Putamen (tissue), 1 donor: ENCODE measurements at regions not wholly inside any gene's neighbourhood (a gene's known extent, or its start where the extent isn't known, plus 50 kb on each side); places are given as distances from the start of the nearest gene placed in this dataset.

Experiments
- DNase-seq: peaks from one replicate; pipeline ENCODE4 v3.0.0-alpha.2; 2016; ENCODE audit warnings: low spot score

GRCh38 chr20:62527781-62528180, 52.0 kb upstream of the GATA5 start:
- no peak for DNase-seq

GRCh38 chr20:62528983-62529891, 53.4 kb upstream of the GATA5 start:
- no peak for DNase-seq

DNA sequence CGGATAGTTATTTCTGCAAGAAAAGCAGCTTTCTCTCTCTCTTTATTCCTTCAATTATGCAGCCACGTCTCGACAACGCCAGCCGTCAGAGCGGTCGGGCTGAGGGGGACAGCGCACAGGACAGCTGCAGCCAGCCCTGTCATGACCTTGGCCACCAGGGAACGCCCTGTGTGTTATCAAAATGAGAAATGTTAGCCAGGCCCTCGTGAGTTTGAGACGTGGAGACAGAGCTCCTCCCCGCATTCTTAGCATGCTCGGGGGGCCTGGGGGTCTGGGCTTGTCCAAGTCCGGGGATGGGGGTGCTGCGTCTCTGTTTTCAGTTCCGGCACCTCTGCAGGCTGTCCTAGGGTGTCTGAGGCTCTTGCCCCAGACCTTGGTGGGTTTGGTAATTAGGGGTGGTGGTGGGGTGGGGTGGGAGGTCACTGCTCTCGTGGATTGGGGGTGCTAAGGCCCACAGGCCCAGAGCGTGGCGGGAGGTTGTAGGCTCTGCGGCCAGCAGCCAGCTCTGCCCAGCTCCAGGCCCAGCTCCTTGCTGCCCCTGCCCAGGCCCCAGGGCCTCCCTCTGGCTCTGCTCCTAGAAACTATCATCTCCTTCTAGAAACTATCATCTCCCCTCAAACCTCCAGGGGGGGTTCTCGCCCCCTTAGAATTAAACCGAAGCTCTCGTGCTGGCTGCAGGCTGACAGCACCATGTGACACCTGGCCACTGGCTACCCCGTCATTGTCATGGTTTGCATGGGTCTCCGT, 54.3 kb upstream of the GATA5 start:
- DNase-seq, result no peak

- no peak for DNase-seq
Measured at GRCh38 chr20:62530643-62531032, 54.8 kb upstream of the GATA5 start.

GRCh38 chr20:62531046-62531838, 55.4 kb upstream of the GATA5 start:
- no peak for DNase-seq

- no peak for DNase-seq
Measured at GRCh38 chr20:62532921-62533320, 57.1 kb upstream of the GATA5 start.

GRCh38 chr20:62533591-62534495, 58.0 kb upstream of the GATA5 start:
- DNase-seq, result no peak

GRCh38 chr20:62534526-62535221, 58.9 kb upstream of the GATA5 start:
- DNase-seq, result no peak

GRCh38 chr20:62535282-62535811, 59.6 kb upstream of the GATA5 start:
- DNase-seq, result no peak

DNA sequence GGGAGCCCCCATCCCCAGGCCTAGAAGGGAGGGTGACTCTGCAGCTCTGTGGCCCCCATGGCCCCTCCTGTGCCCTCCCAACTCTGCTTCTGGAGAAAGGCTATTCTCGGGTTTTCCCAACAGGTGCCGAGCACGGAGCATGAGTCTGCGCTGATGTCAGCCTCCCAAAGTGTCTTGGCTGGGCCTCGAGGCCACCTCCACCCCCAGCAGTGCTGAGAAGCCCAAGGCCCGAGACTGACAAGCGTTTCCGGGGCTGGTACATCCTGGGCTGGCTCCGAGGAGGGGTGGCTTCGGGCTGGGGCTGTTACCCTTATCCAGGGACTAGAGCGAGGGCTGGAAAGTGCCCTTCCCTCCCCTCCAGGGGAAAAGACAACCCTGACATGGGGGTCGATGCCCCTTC, 60.2 kb upstream of the GATA5 start:
- DNase-seq, result no peak

DNA sequence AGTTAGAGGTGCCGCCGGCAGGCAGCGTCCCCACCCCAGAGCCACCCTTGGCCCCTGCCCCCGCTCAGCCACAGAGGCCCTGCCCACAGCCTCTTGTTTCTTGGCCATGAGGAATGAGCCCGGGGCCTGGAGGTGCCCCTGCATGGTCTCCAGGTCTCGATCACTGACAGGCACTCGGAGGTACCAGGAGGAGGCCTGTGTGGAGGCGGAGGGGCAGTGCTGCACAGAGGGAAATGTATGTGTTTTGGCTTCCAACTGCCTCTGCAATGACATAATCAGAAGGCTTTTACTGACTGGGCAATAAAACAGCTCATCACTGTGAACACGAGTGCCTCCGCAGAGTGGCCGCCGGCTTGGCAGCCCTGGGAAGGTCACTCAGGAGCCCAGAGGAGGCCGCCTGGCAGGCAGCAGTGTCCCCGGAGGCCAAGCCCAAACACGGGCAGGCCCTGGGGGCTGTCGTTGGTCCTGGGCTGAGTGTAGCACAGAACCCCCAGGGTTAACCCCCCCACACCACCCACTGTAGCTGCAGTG, 61.1 kb upstream of the GATA5 start:
- no peak for DNase-seq

DNA sequence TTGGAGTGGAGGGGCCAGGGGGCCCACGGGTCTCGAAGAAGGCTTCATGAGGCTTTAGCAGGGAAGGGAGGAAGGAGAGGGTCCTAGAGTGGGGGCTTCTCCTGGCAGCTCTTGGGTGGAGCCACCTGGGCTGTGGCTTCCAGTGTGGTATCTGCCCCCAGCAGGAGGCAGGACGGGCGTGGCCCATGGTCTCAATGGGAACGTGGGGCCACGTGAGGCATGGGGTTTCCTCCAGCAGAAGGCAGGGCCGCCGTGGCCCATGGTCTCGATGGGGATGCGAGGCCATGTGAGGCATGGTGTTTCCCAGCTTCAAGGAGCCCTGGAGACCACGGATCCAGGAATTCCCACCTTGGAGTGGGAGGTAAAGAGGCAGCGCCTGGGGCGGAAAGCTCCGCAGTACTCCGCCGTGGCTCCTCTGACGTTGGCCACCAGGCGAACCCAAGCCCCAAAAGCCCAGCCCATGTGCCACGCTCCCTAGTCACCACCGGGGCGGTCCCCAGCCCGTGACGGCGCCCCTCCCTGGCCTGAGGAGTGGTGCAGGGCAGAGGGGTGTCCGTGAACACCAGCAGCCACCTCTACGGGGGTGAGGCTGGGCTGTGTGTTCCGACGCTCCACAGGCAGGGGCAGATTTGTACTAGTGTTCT, 62.0 kb upstream of the GATA5 start:
- DNase-seq, result no peak

DNA sequence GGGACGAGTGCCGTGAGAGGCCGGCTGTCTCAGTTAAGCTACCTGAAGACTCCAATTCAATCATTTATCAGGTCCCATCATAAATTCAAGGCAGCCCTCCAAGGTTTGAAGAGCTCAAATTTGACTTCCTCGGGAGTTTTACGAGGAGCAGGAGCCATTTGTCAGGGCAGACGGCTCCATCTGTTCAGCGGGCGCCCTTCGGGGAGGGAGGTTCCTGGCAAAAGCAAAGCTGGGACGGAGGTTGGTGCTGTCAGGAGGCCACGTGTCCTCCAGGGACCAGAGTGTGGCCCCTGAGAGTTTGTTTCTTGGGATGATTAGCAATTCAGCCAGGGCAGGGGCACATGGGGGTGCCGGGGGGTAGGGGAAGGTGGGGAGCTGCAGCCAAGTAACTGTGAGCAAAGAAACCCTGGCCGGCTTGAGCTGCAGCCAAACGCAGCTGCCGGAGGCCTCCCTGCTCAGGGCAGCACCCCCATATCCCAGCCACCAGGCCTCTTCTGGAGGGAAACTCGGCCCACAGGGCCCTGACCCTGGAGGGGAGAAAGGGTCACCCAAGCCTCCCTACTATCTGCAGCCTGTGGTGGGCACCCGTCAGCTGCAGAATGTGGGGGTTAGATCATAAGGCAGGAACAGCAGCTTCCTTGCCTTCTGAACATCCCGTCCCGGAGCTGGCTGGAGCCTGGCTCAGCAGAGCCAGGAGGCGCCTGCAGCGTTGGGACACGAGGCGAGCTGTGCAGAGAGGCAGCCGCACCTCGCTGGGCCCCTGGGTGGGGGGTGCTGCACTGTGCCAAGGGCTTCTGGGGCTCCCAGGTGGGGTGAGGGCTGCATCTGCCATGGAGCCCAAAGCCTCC, 63.6 kb upstream of the GATA5 start:
- DNase-seq, result no peak

DNA sequence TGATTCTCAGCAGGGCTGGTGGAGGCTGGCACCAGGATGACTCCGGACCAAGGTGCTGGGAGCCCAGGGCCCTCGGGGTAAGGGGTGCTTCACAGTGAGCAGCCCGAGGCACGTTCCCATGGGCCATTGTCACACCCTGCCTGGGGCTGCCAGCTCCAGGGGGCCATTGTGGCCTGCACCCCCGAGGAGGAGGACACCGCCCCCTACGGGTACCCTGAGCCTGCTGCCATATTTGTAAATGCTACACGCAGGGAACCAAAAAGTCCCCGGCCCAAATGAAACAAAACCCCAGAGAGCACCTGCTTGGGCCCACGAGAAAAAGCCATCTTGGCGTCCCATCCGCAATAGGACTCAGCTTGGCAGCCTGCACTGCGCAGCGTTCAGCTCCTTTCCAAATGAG, 64.7 kb upstream of the GATA5 start:
- no peak for DNase-seq

- no peak for DNase-seq
Measured at GRCh38 chr20:62542862-62543261, 67.1 kb upstream of the GATA5 start.

DNA sequence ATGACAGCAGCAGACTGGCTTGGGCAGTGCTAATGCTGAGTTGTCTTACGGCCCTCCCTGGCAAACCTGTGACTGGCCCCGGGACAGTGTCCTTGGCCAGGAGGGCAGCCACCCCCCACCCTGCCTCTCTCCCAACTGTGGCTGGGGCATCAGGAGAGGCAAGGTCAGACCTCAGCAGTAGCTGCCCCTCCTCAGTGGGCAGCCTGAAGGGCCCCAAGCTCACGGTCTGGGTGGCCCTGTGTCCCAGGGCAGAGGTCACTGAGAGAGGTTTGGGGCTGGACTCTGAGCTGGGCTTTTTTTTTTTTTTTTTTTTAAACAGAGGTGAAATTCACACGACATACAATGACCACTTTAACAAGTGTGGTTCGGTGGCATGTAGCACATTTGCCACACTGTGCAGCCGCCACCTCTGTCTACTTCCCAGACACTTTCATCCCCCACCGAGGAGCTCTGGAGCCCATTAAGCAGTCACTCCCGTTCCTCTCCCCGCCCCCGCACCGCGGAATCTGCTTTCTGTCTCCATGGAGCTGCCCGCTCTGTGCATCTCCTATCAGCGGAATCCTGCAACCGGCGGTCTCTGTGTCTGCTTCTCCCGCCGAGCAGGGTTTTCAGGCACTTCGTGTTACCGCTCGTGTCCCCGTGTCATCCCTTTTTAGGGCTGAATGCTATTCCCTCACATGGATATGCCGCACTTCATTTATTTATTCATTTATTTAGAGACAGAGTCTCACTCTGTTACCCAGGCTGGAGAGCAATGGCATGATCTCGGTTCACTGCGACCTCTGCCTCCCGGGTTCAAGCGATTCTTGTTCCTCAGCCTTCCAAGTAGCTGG, 67.9 kb upstream of the GATA5 start:
- DNase-seq, result no peak

- no peak for DNase-seq
Measured at GRCh38 chr20:62544505-62545055, 68.8 kb upstream of the GATA5 start.

GRCh38 chr20:62545271-62545670, 69.5 kb upstream of the GATA5 start:
- no peak for DNase-seq
